GF-D8 (cell line): ENCODE measurements at regions not wholly inside any gene's neighbourhood (a gene's known extent, or its start where the extent isn't known, plus 50 kb on each side); places are given as distances from the start of the nearest gene placed in this dataset.
"Not testable (repeated sequence)": the region's sequence is repeated elsewhere in the genome, so short reads cannot be mapped to it uniquely, and the experiment has no call there.

Experiments
- DNase-seq: peaks from one replicate; lab custom pipeline; 2025; lab: John Stamatoyannopoulos, UW

GRCh38 chr7:81478664-81479063, 291.2 kb downstream of the HGF start:
- no peak for DNase-seq

DNA sequence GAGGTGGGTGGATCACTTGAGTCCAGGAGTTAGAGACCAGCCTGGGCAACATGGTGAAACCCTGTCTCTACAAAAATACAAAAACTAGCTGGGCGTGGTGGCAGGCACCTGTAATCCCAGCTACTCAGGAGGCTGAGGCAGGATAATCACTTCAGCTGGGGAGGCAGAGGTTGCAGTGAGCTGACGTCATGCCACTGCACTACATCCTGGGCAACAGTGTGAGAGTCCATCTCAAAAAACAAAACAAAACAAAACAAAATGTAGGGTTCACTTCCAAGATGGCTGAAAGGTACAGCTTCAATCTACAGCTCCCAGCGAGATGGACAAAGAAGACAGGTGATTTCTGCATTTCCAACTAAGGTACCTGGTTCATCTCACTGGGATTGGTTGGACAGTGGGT, 291.6 kb downstream of the HGF start:
- not testable (repeated sequence) for DNase-seq

- no peak for DNase-seq
Measured at GRCh38 chr7:81473236-81473635, 296.6 kb downstream of the HGF start.

- no peak for DNase-seq
Measured at GRCh38 chr7:81470724-81471379, 299.0 kb downstream of the HGF start.

GRCh38 chr7:81469869-81470723, 299.8 kb downstream of the HGF start:
- peak; percentile 33 for DNase-seq

- no peak for DNase-seq
Measured at GRCh38 chr7:81469153-81469868, 300.5 kb downstream of the HGF start.

GRCh38 chr7:81468526-81468925, 301.3 kb downstream of the HGF start:
- DNase-seq: no peak

GRCh38 chr7:81467964-81468363, 301.9 kb downstream of the HGF start:
- DNase-seq: no peak

GRCh38 chr7:81462672-81463071, 307.2 kb downstream of the HGF start:
- no peak for DNase-seq

GRCh38 chr7:81460250-81461045, 309.4 kb downstream of the HGF start:
- peak; percentile 22 for DNase-seq

DNA sequence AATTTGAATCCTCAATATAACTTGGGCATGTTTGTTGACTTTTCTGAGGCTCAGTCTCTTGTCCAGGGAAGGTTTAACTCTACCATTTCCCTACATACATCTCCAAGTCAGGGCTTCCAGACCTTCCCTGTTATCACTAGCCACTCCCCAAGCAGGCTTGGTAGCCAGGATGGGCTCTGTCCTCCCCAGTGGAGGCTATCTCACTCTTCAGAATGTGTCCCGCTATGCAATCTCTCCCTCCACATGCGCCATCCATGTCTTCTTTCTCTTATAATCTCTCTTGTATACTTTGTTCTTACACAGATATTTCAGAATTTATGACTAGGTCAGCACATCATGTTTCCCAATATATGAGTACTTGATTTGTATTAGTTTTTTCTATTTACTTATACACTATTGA, 310.4 kb downstream of the HGF start:
- DNase-seq: no peak

- DNase-seq: no peak
Measured at GRCh38 chr7:81457852-81458522, 311.9 kb downstream of the HGF start.

DNA sequence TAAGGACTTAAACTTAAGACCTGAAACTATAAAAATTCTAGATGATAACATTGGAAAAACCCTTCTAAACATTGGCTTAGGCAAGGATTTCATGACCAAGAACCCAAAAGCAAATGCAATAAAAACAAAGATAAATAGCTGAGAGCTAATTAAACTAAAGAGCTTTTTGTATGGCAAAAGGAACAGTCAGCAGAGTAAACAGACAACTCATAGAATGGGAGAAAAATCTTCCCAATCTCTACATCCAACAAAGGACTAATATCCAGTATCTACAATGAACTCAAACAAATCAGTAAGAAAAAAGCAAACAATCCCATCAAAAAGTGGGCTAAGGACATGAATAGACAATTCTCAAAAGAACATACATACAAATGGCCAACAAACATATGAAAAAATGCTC, 316.1 kb downstream of the HGF start:
- DNase-seq: not testable (repeated sequence)

- DNase-seq: no peak
Measured at GRCh38 chr7:81449105-81449504, 320.7 kb downstream of the HGF start.

GRCh38 chr7:81447351-81447952, 322.4 kb downstream of the HGF start:
- no peak for DNase-seq

DNA sequence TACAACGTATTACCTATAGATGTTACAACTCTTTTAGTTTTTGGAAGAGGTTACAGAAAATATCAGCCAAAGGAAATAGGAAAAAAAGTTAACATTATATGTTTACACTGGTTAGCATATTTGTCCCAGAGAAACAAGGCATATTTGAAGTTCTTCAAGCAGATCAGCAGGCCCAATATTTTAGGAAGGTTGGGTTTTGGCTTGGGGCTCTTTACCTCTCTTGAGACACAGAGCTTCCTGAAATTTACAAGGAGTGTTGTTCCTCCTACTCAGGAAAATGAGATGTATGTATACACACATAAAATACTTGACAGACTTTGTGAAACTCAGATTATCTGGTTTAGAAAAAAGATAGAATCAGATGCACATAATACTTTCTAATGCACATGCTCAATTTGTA, 323.6 kb downstream of the HGF start:
- DNase-seq: no peak

- DNase-seq: no peak
Measured at GRCh38 chr7:81445462-81445861, 324.4 kb downstream of the HGF start.

- DNase-seq: no peak
Measured at GRCh38 chr7:81441750-81442149, 328.1 kb downstream of the HGF start.

GRCh38 chr7:81439591-81439990, 330.3 kb downstream of the HGF start:
- DNase-seq: no peak

GRCh38 chr7:81437160-81437559, 332.7 kb downstream of the HGF start:
- DNase-seq: not testable (repeated sequence)
